MM.1S (cell line): ENCODE measurements at regions not wholly inside any gene's neighbourhood (a gene's known extent, or its start where the extent isn't known, plus 50 kb on each side); places are given as distances from the start of the nearest gene placed in this dataset.

Source experiments
- DNase-seq: peaks from one replicate; pipeline ENCODE4 v3.0.0-alpha.2; 2015
- H2AFZ ChIP-seq: fragments of 300-600 bp; sonication (generic); 2 replicates; pipeline ENCODE4 v1.6.0; 2016; ENCODE audit warnings: antibody characterized with exemption, low read length
- H3F3A ChIP-seq: fragments of 300-600 bp; sonication (generic); 2 replicates; pipeline ENCODE4 v1.6.1; 2016; ENCODE audit warnings: mild to moderate bottlenecking, antibody characterized with exemption, low read length, moderate library complexity, mixed read lengths; ENCODE audit not compliant: insufficient read depth
- H3K27ac ChIP-seq: fragments of 300-600 bp; sonication (generic); 2 replicates; pipeline ENCODE4 v1.5.1; 2016; ENCODE audit warnings: mild to moderate bottlenecking, low read length
- H3K27me3 ChIP-seq: fragments of 300-600 bp; sonication (generic); replicated peaks from 2 replicates; pipeline ENCODE4 v1.6.0; 2016; ENCODE audit warnings: low read length; ENCODE audit not compliant: insufficient read depth
- H3K36me3 ChIP-seq: fragments of 300-600 bp; sonication (generic); replicated peaks from 2 replicates; pipeline ENCODE4 v1.6.1; 2016; ENCODE audit warnings: mild to moderate bottlenecking, low read length, mixed read lengths; ENCODE audit not compliant: insufficient read depth
- H3K4me1 ChIP-seq: fragments of 300-600 bp; sonication (generic); 2 replicates; pipeline ENCODE4 v1.6.1; 2016; ENCODE audit warnings: low read length, mixed read lengths
- H3K4me2 ChIP-seq: fragments of 300-600 bp; sonication (generic); 2 replicates; pipeline ENCODE4 v1.6.0; 2016; ENCODE audit warnings: low read depth, low read length
- H3K4me3 ChIP-seq: fragments of 300-600 bp; sonication (generic); 2 replicates; pipeline ENCODE4 v1.5.1; 2016; ENCODE audit warnings: low read length, mixed read lengths
- H3K79me2 ChIP-seq: fragments of 300-600 bp; sonication (generic); 2 replicates; pipeline ENCODE4 v1.6.1; 2016; ENCODE audit warnings: mixed run types, low read length, mixed read lengths
- H3K9ac ChIP-seq: fragments of 300-600 bp; sonication (generic); 2 replicates; pipeline ENCODE4 v1.6.1; 2016; ENCODE audit warnings: low read length, mixed read lengths
- H3K9me2 ChIP-seq: fragments of 300-600 bp; sonication (generic); replicated peaks from 2 replicates; pipeline ENCODE4 v1.6.1; 2016; ENCODE audit warnings: mild to moderate bottlenecking, low read length, mixed read lengths; ENCODE audit not compliant: insufficient read depth
- H3K9me3 ChIP-seq: fragments of 300-600 bp; sonication (generic); replicated peaks from 2 replicates; pipeline ENCODE4 v1.6.1; 2016; ENCODE audit warnings: mild to moderate bottlenecking, low read length, mixed read lengths; ENCODE audit not compliant: insufficient read depth
- H4K20me1 ChIP-seq: fragments of 300-600 bp; sonication (generic); 2 replicates; pipeline ENCODE4 v1.6.1; 2016; ENCODE audit warnings: mild to moderate bottlenecking, low read length, moderate library complexity, mixed read lengths; ENCODE audit not compliant: insufficient read depth
- CTCF ChIP-seq: fragments of 300-600 bp; sonication (generic); IDR thresholded peaks from 2 replicates; pipeline ENCODE4 v1.5.1; 2016; ENCODE audit warnings: antibody characterized with exemption, low read length, mixed read lengths
- EZH2 ChIP-seq: fragments of 300-600 bp; sonication (generic); optimal IDR thresholded peaks from 2 replicates; pipeline ENCODE3; 2017; ENCODE audit warnings: low read depth, mild to moderate bottlenecking, antibody characterized with exemption, low read length, mixed read lengths
- EZH2phosphoT487 ChIP-seq: fragments of 300-600 bp; sonication (generic); IDR thresholded peaks from 2 replicates; pipeline ENCODE4 v1.6.1; 2018; ENCODE audit warnings: antibody characterized with exemption, low read length

- H2AFZ ChIP-seq = no peak overlapping the region
- no peak for DNase-seq
- no peaks in the 10 kb centered on the region for H3K9me2 ChIP-seq
- H3K9ac ChIP-seq = no peak overlapping the region
- no peaks in the 10 kb centered on the region for H3K9me3 ChIP-seq
- no peaks in the 10 kb centered on the region for H3K36me3 ChIP-seq
- H3K79me2 ChIP-seq = no peaks in the 10 kb centered on the region
- TF ChIP-seq EZH2phosphoT487 (no peak), EZH2 (no peak), CTCF (no peak)
- no peak overlapping the region for H3K4me2 ChIP-seq
- no peaks in the 10 kb centered on the region for H3K4me1 ChIP-seq
- no peak overlapping the region for H3K27ac ChIP-seq
- no peaks in the 10 kb centered on the region for H3K27me3 ChIP-seq
- no peaks in the 10 kb centered on the region for H3F3A ChIP-seq
- no peak overlapping the region for H3K4me3 ChIP-seq
- H4K20me1 ChIP-seq = no peaks in the 10 kb centered on the region
Observed at GRCh38 chr14:27040552-27040951, 442.7 kb upstream of the NOVA1 start.

- peak overlapping the region; percentile 74 for H3K27ac ChIP-seq
- H3K4me2 ChIP-seq = peak overlapping the region; percentile 45
- H3K36me3 ChIP-seq = no peaks in the 10 kb centered on the region
- H3K9me2 ChIP-seq = no peaks in the 10 kb centered on the region
- H3K9me3 ChIP-seq = no peaks in the 10 kb centered on the region
- H3F3A ChIP-seq = peaks cover 17% of the 10 kb centered on the region
- H3K79me2 ChIP-seq = no peaks in the 10 kb centered on the region
- H2AFZ ChIP-seq = no peak overlapping the region
- H4K20me1 ChIP-seq = no peaks in the 10 kb centered on the region
- TF ChIP-seq CTCF (no peak), EZH2 (no peak), EZH2phosphoT487 (no peak)
- H3K27me3 ChIP-seq = no peaks in the 10 kb centered on the region
- no peak overlapping the region for H3K4me3 ChIP-seq
- H3K4me1 ChIP-seq = peaks cover 20% of the 10 kb centered on the region
- DNase-seq = peak; percentile 80
- H3K9ac ChIP-seq = no peak overlapping the region
Observed at GRCh38 chr14:27049701-27050100, 451.9 kb upstream of the NOVA1 start.

GRCh38 chr14:27050208-27050607 is 452.4 kb upstream of the NOVA1 start:
- H3K9me3 ChIP-seq = no peaks in the 10 kb centered on the region
- H3K4me2 ChIP-seq = peak overlapping the region; percentile 45; the same call in 1 of the 2 replicates
- TF ChIP-seq EZH2 = no peak
- no peak for TF ChIP-seq EZH2phosphoT487
- no peak for TF ChIP-seq CTCF
- no peaks in the 10 kb centered on the region for H3K36me3 ChIP-seq
- peak; percentile 15 for DNase-seq
- no peak overlapping the region for H3K9ac ChIP-seq
- no peaks in the 10 kb centered on the region for H3K27me3 ChIP-seq
- peak overlapping the region; percentile 74 for H3K27ac ChIP-seq
- no peaks in the 10 kb centered on the region for H3K79me2 ChIP-seq
- H3F3A ChIP-seq = peaks cover 17% of the 10 kb centered on the region
- no peak overlapping the region for H3K4me3 ChIP-seq
- H2AFZ ChIP-seq = no peak overlapping the region
- H4K20me1 ChIP-seq = no peaks in the 10 kb centered on the region
- H3K4me1 ChIP-seq = peaks cover 20% of the 10 kb centered on the region
- H3K9me2 ChIP-seq = no peaks in the 10 kb centered on the region
